ENCODE measurements at regions not wholly inside any gene's neighbourhood (a gene's known extent, or its start where the extent isn't known, plus 50 kb on each side); places are given as distances from the start of the nearest gene placed in this dataset.

DNA sequence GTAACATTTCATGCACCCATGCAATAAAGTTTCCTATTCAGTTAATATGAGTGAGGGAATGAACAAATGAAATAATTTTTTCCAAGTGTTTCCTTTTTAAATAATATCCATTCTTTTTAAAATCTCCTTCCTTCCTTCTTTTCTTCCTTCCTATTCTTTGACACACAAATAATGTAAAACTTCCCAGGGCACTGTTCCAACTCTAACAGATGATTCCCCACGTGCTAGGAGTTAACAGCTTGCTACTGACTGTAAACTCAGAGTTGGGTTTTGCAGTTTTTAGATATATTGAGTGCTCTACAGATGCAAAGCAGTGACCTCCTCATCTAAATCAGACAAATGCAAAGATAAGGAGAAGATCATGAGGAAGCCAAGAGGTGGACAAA is 54.0 kb upstream of the POU2F1 start:
- Histone ChIP-seq H3K9me2 (ENCODE audit: insufficient read depth, low read length) (no peaks in the 10 kb centered on the region; the same call in 1 of the 2 replicates), H3K9me3 (ENCODE audit: low read length) (no peaks in the 10 kb centered on the region), H3K27ac (ENCODE audit: low read depth, low read length, poor library complexity, severe bottlenecking) (no peak overlapping the region), H3K36me3 (ENCODE audit: insufficient read depth, low read length) (no peaks in the 10 kb centered on the region), H3K4me1 (ENCODE audit: insufficient read depth, low read length, poor library complexity, severe bottlenecking) (no peaks in the 10 kb centered on the region), H4K20me1 (ENCODE audit: insufficient read depth, low read length) (no peaks in the 10 kb centered on the region), H3K79me2 (ENCODE audit: insufficient read depth, low read depth, low read length) (no peaks in the 10 kb centered on the region), H2AFZ (ENCODE audit: low read length) (no peak overlapping the region), H3K4me2 (ENCODE audit: low read length) (no peak overlapping the region), H3K4me3 (ENCODE audit: low read depth, low read length, poor library complexity, severe bottlenecking) (no peak overlapping the region)
- intact Hi-C loops (cut with micrococcal nuclease; ENCODE audit: unreplicated experiment): no loop called here
- ChIA-PET POLR2A (no interaction called here), CTCF (ENCODE audit: unreplicated experiment) (no interaction called here)
- no peak for DNase-seq (ENCODE audit: low spot score)
- no TSS peak for BruUV-seq (replicated peaks)
- TF ChIP-seq EZH2phosphoT487 (IDR thresholded peaks at IDR 0.05; ENCODE audit: borderline replicate concordance, low read depth, low read length) (no peak), CTCF (conservative IDR thresholded peaks at IDR 0.05; ENCODE audit: low read length) (no peak)

DNA sequence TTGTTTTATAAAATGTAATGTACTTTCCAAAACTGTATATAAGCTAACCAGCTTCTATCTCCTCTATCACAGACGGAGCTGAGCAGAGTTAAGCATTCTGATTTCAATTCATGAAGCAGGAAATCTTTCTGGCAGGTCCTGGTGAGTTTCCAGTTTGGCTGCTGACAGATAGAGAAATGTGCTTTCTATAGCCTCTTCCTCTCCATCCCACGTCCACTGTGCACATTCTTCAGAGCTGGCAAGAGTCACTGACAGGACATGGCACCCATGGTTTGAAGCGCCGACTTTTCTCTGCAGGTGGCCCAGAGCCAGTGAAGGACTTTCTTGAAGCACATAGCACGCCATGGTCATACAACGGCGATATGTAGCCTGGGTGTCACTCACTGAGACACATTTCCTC is 52.3 kb upstream of the POU2F1 start:
- Histone ChIP-seq H3K4me2 (ENCODE audit: low read length) (no peak overlapping the region), H3K36me3 (ENCODE audit: insufficient read depth, low read length) (no peaks in the 10 kb centered on the region), H3K4me3 (ENCODE audit: low read depth, low read length, poor library complexity, severe bottlenecking) (no peak overlapping the region), H3K9me3 (ENCODE audit: low read length) (no peaks in the 10 kb centered on the region), H2AFZ (ENCODE audit: low read length) (no peak overlapping the region), H3K79me2 (ENCODE audit: insufficient read depth, low read depth, low read length) (no peaks in the 10 kb centered on the region), H3K4me1 (ENCODE audit: insufficient read depth, low read length, poor library complexity, severe bottlenecking) (no peaks in the 10 kb centered on the region), H3K27ac (ENCODE audit: low read depth, low read length, poor library complexity, severe bottlenecking) (no peak overlapping the region), H4K20me1 (ENCODE audit: insufficient read depth, low read length) (no peaks in the 10 kb centered on the region), H3K9me2 (ENCODE audit: insufficient read depth, low read length) (no peaks in the 10 kb centered on the region; the same call in 1 of the 2 replicates)
- ChIA-PET POLR2A (no interaction called here), CTCF (ENCODE audit: unreplicated experiment) (no interaction called here)
- no TSS peak for BruUV-seq (replicated peaks)
- intact Hi-C loops (cut with micrococcal nuclease; ENCODE audit: unreplicated experiment): no loop called here
- DNase-seq (ENCODE audit: low spot score): no peak
- no peak for TF ChIP-seq EZH2phosphoT487 (IDR thresholded peaks at IDR 0.05; ENCODE audit: borderline replicate concordance, low read depth, low read length)
- TF ChIP-seq CTCF (conservative IDR thresholded peaks at IDR 0.05; ENCODE audit: low read length): no peak

DNA sequence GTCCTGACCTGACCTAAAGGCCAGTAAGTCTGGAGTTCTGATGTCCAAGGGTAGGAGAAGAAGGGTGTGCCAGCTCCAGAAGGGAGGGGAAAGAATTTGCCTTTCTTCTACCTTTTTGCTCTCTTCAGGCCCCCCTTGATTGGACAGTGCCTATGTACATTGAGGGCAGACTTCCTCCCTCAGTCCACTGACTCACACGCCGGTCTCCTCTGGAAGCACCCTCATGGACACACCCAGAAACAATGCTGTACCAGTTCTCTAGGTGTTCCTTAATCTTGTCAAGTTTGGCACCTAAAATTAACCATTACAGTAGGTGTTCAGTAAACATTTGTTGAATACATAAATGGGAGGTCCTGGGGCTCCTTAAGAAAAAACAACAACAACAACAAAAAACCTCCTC is 51.0 kb upstream of the POU2F1 start:
- no peaks in the 10 kb centered on the region for H3K79me2 ChIP-seq (ENCODE audit: insufficient read depth, low read depth, low read length)
- no peak overlapping the region for H2AFZ ChIP-seq (ENCODE audit: low read length)
- H3K27ac ChIP-seq (ENCODE audit: low read depth, low read length, poor library complexity, severe bottlenecking): no peak overlapping the region
- no peak for TF ChIP-seq EZH2phosphoT487 (IDR thresholded peaks at IDR 0.05; ENCODE audit: borderline replicate concordance, low read depth, low read length)
- no peak for TF ChIP-seq CTCF (conservative IDR thresholded peaks at IDR 0.05; ENCODE audit: low read length)
- intact Hi-C loops (cut with micrococcal nuclease; ENCODE audit: unreplicated experiment): loop anchor here (10.0 kb wide), 1 partner anchor 65 kb away; no protein-coding TSS in a partner anchor
- ChIA-PET CTCF (ENCODE audit: unreplicated experiment) (no interaction called here), POLR2A (no interaction called here)
- H4K20me1 ChIP-seq (ENCODE audit: insufficient read depth, low read length): no peaks in the 10 kb centered on the region
- no peaks in the 10 kb centered on the region for H3K4me1 ChIP-seq (ENCODE audit: insufficient read depth, low read length, poor library complexity, severe bottlenecking)
- H3K4me3 ChIP-seq (ENCODE audit: low read depth, low read length, poor library complexity, severe bottlenecking): no peak overlapping the region
- no peaks in the 10 kb centered on the region; the same call in 1 of the 2 replicates for H3K9me2 ChIP-seq (ENCODE audit: insufficient read depth, low read length)
- no TSS peak for BruUV-seq (replicated peaks)
- no peak for DNase-seq (ENCODE audit: low spot score)
- no peaks in the 10 kb centered on the region for H3K36me3 ChIP-seq (ENCODE audit: insufficient read depth, low read length)
- H3K4me2 ChIP-seq (ENCODE audit: low read length): no peak overlapping the region
- no peaks in the 10 kb centered on the region for H3K9me3 ChIP-seq (ENCODE audit: low read length)

All from OCI-LY7 (cell line).